GOT3 (cell line): ENCODE measurements at regions not wholly inside any gene's neighbourhood (a gene's known extent, or its start where the extent isn't known, plus 50 kb on each side); places are given as distances from the start of the nearest gene placed in this dataset.

ENCODE experiments used
- DNase-seq: peaks from one replicate; lab custom pipeline; 2025; ENCODE audit warnings: mixed read lengths; lab: John Stamatoyannopoulos, UW

- no peak for DNase-seq
Measured at GRCh38 chr9:86695910-86696424, 251.3 kb downstream of the GAS1 start.

DNA sequence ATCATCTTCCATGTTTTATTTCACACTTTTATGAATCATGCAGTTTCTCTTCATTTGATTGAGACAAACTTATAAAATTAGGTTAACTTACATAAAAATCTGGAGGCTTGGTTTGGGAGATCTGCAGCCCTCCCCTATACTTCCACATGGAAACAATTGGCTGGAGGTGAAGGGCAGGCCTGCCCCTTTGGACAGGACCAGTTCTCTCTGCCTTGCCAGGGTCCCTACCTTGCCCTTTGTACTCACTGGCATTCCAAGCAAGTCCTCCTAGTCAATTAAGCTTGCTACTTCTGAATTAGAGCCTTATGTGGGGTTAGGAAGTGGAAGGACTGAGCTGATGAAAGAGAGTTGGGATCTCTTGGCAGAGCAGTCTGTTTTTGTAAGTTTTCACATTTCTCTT, 257.3 kb downstream of the GAS1 start:
- no peak for DNase-seq

GRCh38 chr9:86687788-86688187, 259.5 kb downstream of the GAS1 start:
- DNase-seq: no peak

- DNase-seq: no peak
Measured at GRCh38 chr9:86685556-86685955, 261.8 kb downstream of the GAS1 start.

DNA sequence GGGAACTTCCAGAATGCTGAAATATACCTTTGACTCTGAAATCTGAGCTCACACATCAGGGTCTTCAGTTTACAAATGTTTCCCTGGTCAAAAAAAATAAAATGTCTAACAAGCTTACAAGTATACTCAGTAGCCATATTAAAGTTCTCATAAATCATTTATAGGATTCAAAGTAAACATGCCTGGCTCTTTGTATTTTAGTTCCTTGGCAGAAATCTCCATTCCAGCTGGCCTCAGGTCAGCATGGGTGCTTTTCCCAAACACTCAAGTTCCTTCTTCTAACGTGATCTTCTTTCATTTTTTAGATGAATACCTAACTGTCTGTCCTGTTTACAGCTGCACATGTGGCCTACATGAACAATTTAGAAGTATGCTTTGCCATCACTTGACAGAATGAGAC, 263.2 kb downstream of the GAS1 start:
- DNase-seq: no peak

DNA sequence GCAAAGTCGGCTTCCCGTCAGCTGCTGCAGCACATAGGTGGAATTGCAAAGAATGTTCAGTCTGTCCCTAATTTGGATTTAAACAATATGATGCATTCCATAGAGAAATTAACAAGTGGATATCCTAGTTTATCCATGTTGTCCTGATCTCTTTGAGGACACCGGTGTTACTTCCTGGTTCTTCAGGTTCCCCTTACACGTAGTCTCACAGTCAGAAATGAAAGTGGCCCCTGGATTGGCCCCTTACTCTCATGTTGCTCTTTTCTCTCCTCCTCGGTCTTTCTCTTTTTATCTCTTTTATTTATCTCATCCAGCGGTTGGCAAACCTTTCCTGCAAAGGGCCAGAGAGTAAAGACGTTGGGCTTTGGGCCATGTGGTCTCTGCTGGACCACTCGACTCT, 265.1 kb downstream of the GAS1 start:
- DNase-seq: no peak

DNA sequence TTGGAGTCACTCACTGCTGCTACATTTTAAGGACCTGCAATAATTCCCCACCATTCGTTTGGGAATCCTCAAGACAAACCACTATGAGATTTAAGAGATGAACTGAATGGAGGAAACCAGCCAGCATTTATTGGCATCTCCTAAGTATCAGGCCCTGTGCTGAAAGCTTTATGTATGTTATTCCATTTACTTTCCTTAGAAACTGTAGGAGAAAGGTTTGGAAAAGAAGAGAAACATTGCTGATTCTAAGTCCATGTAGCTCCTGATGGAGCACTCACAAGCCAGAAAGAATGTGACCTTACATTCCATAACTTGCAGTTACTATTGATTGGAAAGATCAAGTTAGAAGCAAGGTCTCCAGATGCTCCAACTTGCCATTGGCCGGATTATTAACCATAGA, 267.4 kb downstream of the GAS1 start:
- no peak for DNase-seq

DNA sequence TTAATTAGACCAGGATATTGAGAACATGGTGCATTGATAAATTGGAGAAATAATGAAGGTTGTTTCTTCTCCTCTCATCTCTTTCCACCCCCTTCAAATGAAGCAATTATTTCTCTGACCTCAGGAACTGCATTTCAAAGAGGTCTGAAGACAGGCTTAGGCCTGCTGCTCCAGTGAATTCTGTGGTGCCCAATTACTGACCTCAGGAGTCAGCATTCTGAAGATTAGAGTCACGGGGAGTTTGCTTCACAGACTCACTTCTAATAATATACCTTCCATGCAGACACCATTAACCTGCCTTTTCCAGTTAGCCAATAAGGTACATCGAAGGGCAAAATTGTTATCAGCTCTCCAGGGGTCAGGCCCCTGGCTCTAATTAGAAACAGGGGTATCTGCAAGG, 270.9 kb downstream of the GAS1 start:
- no peak for DNase-seq

DNA sequence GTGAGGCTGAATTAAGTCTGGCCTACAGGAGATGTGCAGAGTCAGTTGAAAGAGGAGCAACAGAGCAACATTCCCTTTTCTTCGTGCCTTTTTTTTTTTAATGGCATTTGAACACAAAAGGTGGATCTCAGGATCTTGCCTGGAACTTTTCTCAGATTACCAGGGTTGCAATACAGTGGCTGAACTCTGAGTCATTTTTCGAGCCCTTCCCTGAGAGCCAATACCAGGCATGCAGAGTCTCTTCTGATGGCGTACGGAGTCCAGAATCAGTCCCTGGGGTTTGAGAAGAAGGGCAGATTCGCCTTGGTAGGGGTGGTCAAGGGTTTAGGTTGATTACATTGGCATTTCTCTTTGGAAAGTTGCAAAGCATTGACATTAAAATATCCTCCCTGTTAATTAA, 271.5 kb downstream of the GAS1 start:
- DNase-seq: no peak

DNA sequence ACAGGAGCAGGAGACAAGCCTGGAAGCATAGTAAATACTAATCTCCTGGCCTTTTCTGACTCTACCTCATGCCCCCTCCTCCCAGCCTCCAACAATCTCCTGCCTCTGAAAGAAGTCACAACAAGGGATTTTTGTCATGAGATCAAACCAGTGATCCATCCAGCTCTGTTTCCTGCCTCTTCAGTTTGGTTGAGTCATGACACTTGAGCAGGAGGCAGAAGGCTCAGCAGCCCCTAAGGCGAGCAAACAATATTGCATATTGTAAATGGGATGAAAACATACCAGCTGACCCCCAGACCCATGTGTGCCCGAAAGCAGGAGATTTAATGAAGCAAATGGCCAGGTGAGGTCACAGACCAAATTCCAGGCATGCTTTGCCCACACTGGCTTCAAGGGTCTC, 272.8 kb downstream of the GAS1 start:
- DNase-seq: no peak

- DNase-seq: no peak
Measured at GRCh38 chr9:86672966-86673365, 274.3 kb downstream of the GAS1 start.

DNA sequence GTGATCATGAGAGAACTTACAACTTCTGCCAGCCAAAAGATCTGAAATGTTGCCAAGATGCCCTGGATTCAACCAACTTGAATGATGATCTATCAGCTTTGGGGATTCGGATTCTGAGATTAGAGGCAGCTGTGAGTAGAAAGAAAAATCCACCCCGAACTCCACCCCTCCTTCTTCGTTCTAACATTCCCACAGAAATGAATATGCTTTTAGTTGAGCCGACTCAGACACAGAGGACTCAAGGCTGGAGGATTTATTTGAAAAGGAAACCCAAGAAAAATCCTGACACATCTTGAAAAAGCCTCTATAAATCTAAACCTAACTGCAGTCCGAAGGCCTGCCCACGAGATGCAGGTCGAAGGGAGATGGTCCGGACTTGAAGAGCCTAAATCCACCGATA, 275.0 kb downstream of the GAS1 start:
- no peak for DNase-seq

- DNase-seq: no peak
Measured at GRCh38 chr9:86671018-86671417, 276.3 kb downstream of the GAS1 start.

DNA sequence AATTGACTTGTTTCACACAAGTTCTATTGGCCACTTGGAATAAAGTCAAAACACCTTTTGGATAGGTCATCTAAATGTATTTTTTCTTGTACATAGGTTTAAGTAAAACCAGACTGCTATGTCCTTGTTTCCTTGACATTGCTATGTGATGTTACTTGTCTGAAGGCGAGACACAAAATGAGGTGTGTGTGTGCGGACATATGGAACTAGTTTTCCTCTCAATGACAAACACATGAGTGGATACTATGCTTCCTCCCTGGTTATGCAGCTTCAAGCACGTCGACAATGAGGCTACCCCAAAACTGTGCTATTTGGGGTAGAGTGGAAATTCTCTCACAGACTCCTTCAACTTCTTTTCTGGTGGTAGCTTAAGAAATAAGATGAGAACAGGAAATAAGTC, 276.8 kb downstream of the GAS1 start:
- DNase-seq: no peak

DNA sequence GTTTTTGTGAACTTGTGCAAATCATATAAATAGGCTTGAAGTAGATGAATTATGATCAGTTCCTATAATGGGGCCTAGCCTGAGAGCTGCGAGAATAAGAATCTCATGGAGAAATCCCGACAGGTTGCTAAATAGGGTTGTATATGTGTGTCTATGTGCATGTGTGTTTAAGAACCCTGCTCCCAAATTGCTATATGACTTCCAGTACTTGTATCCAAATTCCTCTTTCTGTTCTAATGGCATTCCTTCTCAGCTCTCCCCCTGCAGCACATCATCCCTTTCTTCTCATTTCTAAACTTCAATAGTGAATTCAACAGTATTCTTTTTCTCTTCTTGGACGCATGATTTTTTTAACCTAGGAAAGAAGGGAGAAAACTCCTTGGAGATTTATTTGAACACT, 277.2 kb downstream of the GAS1 start:
- no peak for DNase-seq

DNA sequence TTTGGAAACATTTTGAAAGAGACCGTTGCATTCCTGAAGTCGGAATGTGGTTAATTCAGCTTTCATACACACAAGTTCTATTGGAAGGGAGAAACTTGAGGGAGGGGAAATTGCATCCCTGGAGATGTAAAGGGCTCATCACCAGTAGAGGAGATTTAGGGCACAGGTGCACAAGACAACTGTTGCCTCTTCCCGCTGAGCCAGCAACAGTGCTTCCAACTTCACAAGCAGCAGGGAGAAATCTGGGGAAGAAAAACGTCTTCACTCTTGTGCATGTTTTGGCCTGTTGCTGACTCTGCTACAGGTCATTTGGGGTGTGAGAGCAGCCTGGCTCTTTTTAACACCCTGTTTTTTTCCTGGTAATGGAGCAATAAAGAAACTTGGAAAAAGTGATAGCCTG, 277.9 kb downstream of the GAS1 start:
- DNase-seq: no peak

GRCh38 chr9:86668488-86668887, 278.8 kb downstream of the GAS1 start:
- no peak for DNase-seq

DNA sequence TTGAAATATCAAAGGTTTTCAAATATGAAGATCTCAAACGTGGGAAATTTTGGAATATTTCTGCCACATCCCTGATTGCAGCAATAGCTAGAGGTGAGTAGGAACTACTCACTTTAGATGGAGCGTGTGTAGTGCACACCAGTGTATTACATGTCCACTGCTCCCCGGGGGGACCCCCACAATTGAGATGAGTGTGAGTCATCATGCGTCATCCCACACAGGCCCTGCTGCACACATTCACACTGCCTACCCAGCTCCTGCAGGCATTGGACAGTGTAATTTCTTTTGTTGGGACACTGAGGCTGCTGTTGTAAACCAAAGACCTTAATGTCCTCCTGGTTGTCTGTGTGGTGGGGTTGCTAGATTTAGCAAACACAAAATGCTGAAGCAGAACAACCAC, 280.0 kb downstream of the GAS1 start:
- no peak for DNase-seq

GRCh38 chr9:86665416-86665815, 281.9 kb downstream of the GAS1 start:
- DNase-seq: no peak

DNA sequence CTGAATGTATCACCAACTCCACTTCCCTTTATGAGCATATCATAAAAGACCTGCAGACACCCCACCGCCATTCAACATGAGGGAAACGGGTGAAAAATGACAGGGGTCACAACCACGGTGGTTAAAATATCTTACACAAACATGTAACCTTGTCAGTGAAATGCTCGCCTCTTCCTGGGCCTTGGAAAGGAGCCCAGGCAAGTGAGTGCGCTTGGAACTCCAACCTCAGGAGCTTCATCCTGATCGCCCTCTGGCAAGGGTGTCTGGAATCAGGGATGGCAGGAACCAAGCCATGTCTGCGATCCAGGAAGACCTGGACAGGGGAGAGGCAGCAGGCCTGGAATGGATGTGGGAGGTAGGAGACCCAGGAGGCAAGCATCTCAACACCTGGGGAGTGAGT, 282.7 kb downstream of the GAS1 start:
- no peak for DNase-seq

DNA sequence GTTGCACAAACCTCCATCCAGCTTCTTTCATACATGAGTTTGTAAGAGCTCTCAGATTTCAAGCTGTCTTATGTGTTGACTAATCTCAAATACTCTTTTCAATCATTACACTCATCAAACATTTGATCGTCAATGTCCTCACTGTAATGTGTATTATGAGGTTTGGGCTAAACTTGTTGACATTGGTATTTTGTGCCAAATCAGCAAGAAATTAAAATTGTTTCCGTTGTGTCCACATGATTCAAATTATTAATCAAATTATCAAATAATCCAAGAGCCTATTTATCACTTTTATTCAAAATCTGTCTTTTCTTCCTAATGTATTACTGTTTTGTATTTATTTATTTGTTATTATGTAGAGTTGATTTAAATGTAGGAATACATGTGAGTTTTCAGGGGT, 283.4 kb downstream of the GAS1 start:
- no peak for DNase-seq

DNA sequence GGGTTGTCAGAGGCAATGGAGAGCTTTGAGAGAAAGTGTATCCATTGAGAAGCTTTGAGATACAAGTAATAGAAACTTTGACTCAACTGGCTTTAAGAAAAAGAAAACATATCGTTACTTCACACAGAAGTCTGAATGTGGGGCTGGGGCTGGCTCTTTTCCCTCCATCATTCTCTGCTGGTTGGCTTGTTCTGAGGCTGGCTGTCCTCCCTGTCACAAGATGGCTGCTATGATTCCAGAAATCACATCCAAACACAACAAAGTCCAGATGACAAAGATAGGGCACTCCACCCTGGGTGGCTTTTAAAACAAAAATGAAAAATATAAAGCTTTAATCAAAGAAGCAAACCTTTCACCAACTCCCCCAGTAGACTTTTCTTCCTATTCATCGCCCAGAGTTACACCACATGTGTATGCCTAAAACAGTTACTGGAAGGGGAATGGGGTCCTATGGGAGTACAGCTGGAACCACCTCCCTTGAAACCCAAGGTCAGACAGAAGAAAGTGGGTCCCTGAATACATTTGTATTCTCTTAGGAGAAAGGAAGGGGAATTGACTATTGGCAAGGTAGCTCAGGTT, 284.3 kb downstream of the GAS1 start:
- no peak for DNase-seq

- DNase-seq: no peak
Measured at GRCh38 chr9:86660146-86660943, 287.0 kb downstream of the GAS1 start.
